ENCODE measurements at regions not wholly inside any gene's neighbourhood (a gene's known extent, or its start where the extent isn't known, plus 50 kb on each side); places are given as distances from the start of the nearest gene placed in this dataset.

GRCh38 chr2:16096962-16097361 lies 156.6 kb downstream of the MYCN start:
- TF ChIP-seq CTCF (conservative IDR thresholded peaks at IDR 0.05 in 1 of 2, IDR thresholded peaks at IDR 0.05 in 1 of 2; ENCODE audit: extremely low read depth in 1 of 2, insufficient read depth in 1 of 2, low read depth in 1 of 2, low read length in 2 of 2) (no peak), EZH2 (IDR thresholded peaks at IDR 0.05; ENCODE audit: borderline replicate concordance, low read length) (no peak)
